ENCODE measurements at regions not wholly inside any gene's neighbourhood (a gene's known extent, or its start where the extent isn't known, plus 50 kb on each side); places are given as distances from the start of the nearest gene placed in this dataset.
"Not testable (repeated sequence)": the region's sequence is repeated elsewhere in the genome, so short reads cannot be mapped to it uniquely, and the experiment has no call there.

GRCh38 chr21:21898801-21899200, 900.6 kb downstream of the NCAM2 start:
- no peak for DNase-seq (ENCODE audit: extremely low spot score)
- no peak for TF ChIP-seq CTCF (IDR thresholded peaks at IDR 0.05; ENCODE audit: control extremely low read depth, extremely low read depth, low read depth, missing control alignments)
- POLR2A ChIA-PET = no interaction called here
- CTCF ChIA-PET = no interaction called here

- CTCF ChIA-PET; DNase-seq (ENCODE audit: extremely low spot score): not testable (repeated sequence)
Measured at GRCh38 chr21:21902416-21902815, 904.2 kb downstream of the NCAM2 start.

GRCh38 chr21:21907271-21907670, 909.1 kb downstream of the NCAM2 start:
- no peak for DNase-seq (ENCODE audit: extremely low spot score)
- ChIA-PET POLR2A (no interaction called here), CTCF (no interaction called here)
- no peak for TF ChIP-seq CTCF (IDR thresholded peaks at IDR 0.05; ENCODE audit: control extremely low read depth, extremely low read depth, low read depth, missing control alignments)

More at GRCh38 chr21:21902416-21902815, 904.2 kb downstream of the NCAM2 start:
- POLR2A ChIA-PET = not testable (repeated sequence)

GRCh38 chr21:21915816-21916215, 917.6 kb downstream of the NCAM2 start:
- DNase-seq (ENCODE audit: extremely low spot score) = no peak
- no peak for TF ChIP-seq CTCF (IDR thresholded peaks at IDR 0.05; ENCODE audit: control extremely low read depth, extremely low read depth, low read depth, missing control alignments)
- POLR2A ChIA-PET = no interaction called here
- CTCF ChIA-PET = no interaction called here

- POLR2A ChIA-PET = no interaction called here
- CTCF ChIA-PET = interaction anchor here (1.6 kb wide), 1 partner anchor 69 kb away, joined by 4 read pairs; no protein-coding TSS in a partner anchor
- TF ChIP-seq CTCF (IDR thresholded peaks at IDR 0.05; ENCODE audit: control extremely low read depth, extremely low read depth, low read depth, missing control alignments) = peak; percentile 32
- DNase-seq (ENCODE audit: extremely low spot score) = no peak
Measured at GRCh38 chr21:21921410-21922232, 923.4 kb downstream of the NCAM2 start.

GRCh38 chr21:21929226-21929625, 931.0 kb downstream of the NCAM2 start:
- POLR2A ChIA-PET = no interaction called here
- CTCF ChIA-PET = no interaction called here
- no peak for DNase-seq (ENCODE audit: extremely low spot score)
- TF ChIP-seq CTCF (IDR thresholded peaks at IDR 0.05; ENCODE audit: control extremely low read depth, extremely low read depth, low read depth, missing control alignments) = no peak

- no peak for DNase-seq (ENCODE audit: extremely low spot score)
- CTCF ChIA-PET = no interaction called here
- no peak for TF ChIP-seq CTCF (IDR thresholded peaks at IDR 0.05; ENCODE audit: control extremely low read depth, extremely low read depth, low read depth, missing control alignments)
- POLR2A ChIA-PET = no interaction called here
Measured at GRCh38 chr21:21929789-21930188, 931.6 kb downstream of the NCAM2 start.
